ENCODE measurements at regions not wholly inside any gene's neighbourhood (a gene's known extent, or its start where the extent isn't known, plus 50 kb on each side); places are given as distances from the start of the nearest gene placed in this dataset.

GRCh38 chr11:112877581-112877980 lies 83.6 kb upstream of the NCAM1 start:
- DNase-seq (ENCODE audit: extremely low read depth in 1 of 11, low read depth in 9 of 11, low spot score in 4 of 11) = no peak

- DNase-seq (ENCODE audit: extremely low read depth in 1 of 11, low read depth in 9 of 11, low spot score in 4 of 11) = no peak
Observed at GRCh38 chr11:112878033-112878601, 83.1 kb upstream of the NCAM1 start.

GRCh38 chr11:112880495-112880894 lies 80.7 kb upstream of the NCAM1 start:
- DNase-seq (ENCODE audit: extremely low read depth in 1 of 11, low read depth in 9 of 11, low spot score in 4 of 11) = no peak

- peak; percentile 36 to 86 (median 69) for DNase-seq (ENCODE audit: extremely low read depth in 1 of 11, low read depth in 9 of 11, low spot score in 4 of 11)
Observed at GRCh38 chr11:112881461-112881860, 79.8 kb upstream of the NCAM1 start.

- no peak for DNase-seq (ENCODE audit: extremely low read depth in 1 of 11, low read depth in 9 of 11, low spot score in 4 of 11)
Observed at GRCh38 chr11:112882494-112883381, 78.5 kb upstream of the NCAM1 start.

- no peak for DNase-seq (ENCODE audit: extremely low read depth in 1 of 11, low read depth in 9 of 11, low spot score in 4 of 11)
Observed at GRCh38 chr11:112884012-112884767, 77.0 kb upstream of the NCAM1 start.

GRCh38 chr11:112885744-112886433 lies 75.3 kb upstream of the NCAM1 start:
- no peak for DNase-seq (ENCODE audit: extremely low read depth in 1 of 11, low read depth in 9 of 11, low spot score in 4 of 11)

- peak in 1 of 11 donors; percentile 24 for DNase-seq (ENCODE audit: extremely low read depth in 1 of 11, low read depth in 9 of 11, low spot score in 4 of 11)
Observed at GRCh38 chr11:112886434-112887370, 74.5 kb upstream of the NCAM1 start.

- no peak for DNase-seq (ENCODE audit: extremely low read depth in 1 of 11, low read depth in 9 of 11, low spot score in 4 of 11)
Observed at GRCh38 chr11:112889446-112889845, 71.8 kb upstream of the NCAM1 start.

GRCh38 chr11:112899235-112900006 lies 61.8 kb upstream of the NCAM1 start:
- no peak for DNase-seq (ENCODE audit: extremely low read depth in 1 of 11, low read depth in 9 of 11, low spot score in 4 of 11)

GRCh38 chr11:112901924-112902323 lies 59.3 kb upstream of the NCAM1 start:
- no peak for DNase-seq (ENCODE audit: extremely low read depth in 1 of 11, low read depth in 9 of 11, low spot score in 4 of 11)

GRCh38 chr11:112902361-112903011 lies 58.7 kb upstream of the NCAM1 start:
- DNase-seq (ENCODE audit: extremely low read depth in 1 of 11, low read depth in 9 of 11, low spot score in 4 of 11) = peak in 1 of 11 donors; percentile 39

- DNase-seq (ENCODE audit: extremely low read depth in 1 of 11, low read depth in 9 of 11, low spot score in 4 of 11) = peak in 2 of 11 donors; percentile 30 to 56
Observed at GRCh38 chr11:112903340-112903739, 57.9 kb upstream of the NCAM1 start.

GRCh38 chr11:112911124-112911523 lies 50.1 kb upstream of the NCAM1 start:
- no peak for DNase-seq (ENCODE audit: extremely low read depth in 1 of 11, low read depth in 9 of 11, low spot score in 4 of 11)
